Mesenchymal stem cell (in vitro differentiated cells and primary cell): ENCODE measurements at regions not wholly inside any gene's neighbourhood (a gene's known extent, or its start where the extent isn't known, plus 50 kb on each side); places are given as distances from the start of the nearest gene placed in this dataset.

ENCODE experiments used
- DNase-seq: peaks from one replicate; pipeline ENCODE4 v3.0.0-alpha.2; 2013
- H2AFZ ChIP-seq: one replicate; pipeline ENCODE4 v1.6.1; 2013; ENCODE audit warnings: low read depth, mild to moderate bottlenecking, control low read depth, inconsistent platforms, low read length, moderate library complexity
- H2AK5ac ChIP-seq: 2 replicates; pipeline ENCODE4 v1.6.1; 2013; ENCODE audit warnings: low read length, moderate library complexity, mild to moderate bottlenecking, inconsistent platforms; ENCODE audit not compliant: severe bottlenecking
- H2BK120ac ChIP-seq: one replicate; pipeline ENCODE4 v1.6.1; 2013; ENCODE audit warnings: low read depth, mild to moderate bottlenecking, inconsistent platforms, low read length, moderate library complexity
- H2BK12ac ChIP-seq, 2 experiments: one replicate each; pipeline ENCODE4 v1.6.1; 2013; ENCODE audit warnings: inconsistent platforms in 2 of 2, low read length in 2 of 2, mild to moderate bottlenecking in 2 of 2, moderate library complexity in 2 of 2, control low read depth in 1 of 2
- H2BK15ac ChIP-seq: one replicate; pipeline ENCODE4 v1.6.1; 2013; ENCODE audit warnings: mild to moderate bottlenecking, low read depth, inconsistent platforms; ENCODE audit not compliant: poor library complexity, severe bottlenecking
- H2BK5ac ChIP-seq: 2 replicates; pipeline ENCODE4 v1.6.1; 2013; ENCODE audit warnings: low read depth, mild to moderate bottlenecking, low read length, control low read depth, inconsistent platforms; ENCODE audit not compliant: poor library complexity, severe bottlenecking
- H3K14ac ChIP-seq, 2 experiments: one replicate each; pipeline ENCODE4 v1.6.1; 2013; ENCODE audit warnings: inconsistent platforms in 2 of 2, low read length in 2 of 2, control low read depth in 1 of 2, mild to moderate bottlenecking in 1 of 2, moderate library complexity in 1 of 2
- H3K18ac ChIP-seq, 2 experiments: one replicate each; pipeline ENCODE4 v1.6.1; 2013; ENCODE audit warnings: inconsistent platforms in 2 of 2, low read length in 2 of 2, control low read depth in 1 of 2, low read depth in 1 of 2, mild to moderate bottlenecking in 1 of 2
- H3K23ac ChIP-seq, 2 experiments: one replicate each; pipeline ENCODE4 v1.6.1; 2013; ENCODE audit warnings: inconsistent platforms in 2 of 2, low read length in 2 of 2, mild to moderate bottlenecking in 2 of 2, moderate library complexity in 2 of 2, control low read depth in 1 of 2
- H3K27ac ChIP-seq: 2 replicates; pipeline ENCODE4 v1.5.1; 2013; ENCODE audit warnings: mild to moderate bottlenecking, moderate library complexity, low read length, control low read depth, inconsistent platforms; ENCODE audit not compliant: poor library complexity, severe bottlenecking
- H3K27me3 ChIP-seq, 2 experiments: 2 replicates each; pipeline versions ENCODE4 v1.6.1 to v1.7.0; 2013; ENCODE audit warnings: low read length in 2 of 2, mild to moderate bottlenecking in 2 of 2, moderate library complexity in 2 of 2, control low read depth in 1 of 2, inconsistent platforms in 1 of 2; ENCODE audit not compliant: control insufficient read depth in 1 of 2, insufficient read depth in 1 of 2
- H3K36me3 ChIP-seq, 2 experiments: 2 replicates each; pipeline versions ENCODE4 v1.6.1 to v1.7.0; 2013; ENCODE audit warnings: low read length in 2 of 2, control low read depth in 1 of 2, inconsistent platforms in 1 of 2, low read depth in 1 of 2, mild to moderate bottlenecking in 1 of 2; ENCODE audit not compliant: insufficient read depth in 2 of 2, control insufficient read depth in 1 of 2
- H3K4ac ChIP-seq, 2 experiments: one replicate each; pipeline ENCODE4 v1.6.1; 2013; ENCODE audit warnings: inconsistent platforms in 2 of 2, low read length in 2 of 2, mild to moderate bottlenecking in 2 of 2, moderate library complexity in 2 of 2, control low read depth in 1 of 2, low read depth in 1 of 2
- H3K4me1 ChIP-seq: 2 replicates; pipeline ENCODE4 v1.6.1; 2013; ENCODE audit warnings: low read depth, low read length, control low read depth; ENCODE audit not compliant: control insufficient read depth, insufficient read depth
- H3K4me2 ChIP-seq: 2 replicates; pipeline ENCODE4 v1.6.1; 2013; ENCODE audit warnings: low read length, mild to moderate bottlenecking, inconsistent platforms; ENCODE audit not compliant: poor library complexity, severe bottlenecking
- H3K4me3 ChIP-seq, 2 experiments: 2 replicates each; pipeline versions ENCODE4 v1.5.1 to v1.7.0; 2013; ENCODE audit warnings: low read length in 2 of 2, mild to moderate bottlenecking in 2 of 2, control low read depth in 1 of 2, low read depth in 1 of 2; ENCODE audit not compliant: insufficient read depth in 1 of 2
- H3K79me1 ChIP-seq: replicated peaks from 2 replicates; pipeline ENCODE4 v1.6.1; 2013; ENCODE audit warnings: mild to moderate bottlenecking, control low read depth, low read length, inconsistent platforms; ENCODE audit not compliant: poor library complexity, severe bottlenecking
- H3K9ac ChIP-seq: 2 replicates; pipeline ENCODE4 v1.7.0; 2013; ENCODE audit warnings: mild to moderate bottlenecking, low read length, moderate library complexity
- H3K9me3 ChIP-seq: 2 replicates; pipeline ENCODE4 v1.7.0; 2013; ENCODE audit warnings: mild to moderate bottlenecking, low read length; ENCODE audit not compliant: control insufficient read depth
- H4K8ac ChIP-seq: one replicate; pipeline ENCODE4 v1.6.1; 2013; ENCODE audit warnings: inconsistent platforms, mild to moderate bottlenecking, low read length, moderate library complexity
- H4K91ac ChIP-seq: one replicate; pipeline ENCODE4 v1.6.1; 2013; ENCODE audit warnings: mild to moderate bottlenecking, low read length, inconsistent platforms
- WGBS: methylation state at CpG from one replicate; pipeline ENCODE4 v1.1.7; 2013; ENCODE audit warnings: mixed read lengths; 5-methylcytosine and 5-hydroxymethylcytosine counted together

DNA sequence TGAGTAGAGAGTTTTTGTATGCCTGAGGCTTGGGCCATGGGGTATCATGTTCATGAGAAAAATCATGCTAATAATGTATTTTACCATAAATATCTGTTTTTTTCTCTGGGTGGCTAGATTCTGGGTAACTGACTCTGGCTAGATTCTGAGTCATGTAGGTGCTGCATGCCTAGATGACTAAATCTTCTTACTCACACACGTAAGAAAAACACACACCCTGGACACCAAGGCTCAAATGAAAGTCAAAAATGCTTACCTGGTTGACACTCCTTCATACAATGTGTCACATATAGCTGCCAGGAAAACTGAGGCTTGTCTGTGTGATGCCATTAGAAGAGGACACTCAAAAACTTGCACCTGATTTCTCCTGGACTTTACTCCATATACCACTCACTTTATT is 597.4 kb upstream of the SLITRK1 start:
- no peak overlapping the region for H2BK15ac ChIP-seq
- H3K9ac ChIP-seq = no peak overlapping the region
- no peak overlapping the region for H4K8ac ChIP-seq
- H2BK12ac ChIP-seq = no peak overlapping the region
- no peak overlapping the region for H3K4me3 ChIP-seq
- H3K14ac ChIP-seq = no peak overlapping the region
- H3K18ac ChIP-seq = no peak overlapping the region
- H2AK5ac ChIP-seq = no peak overlapping the region
- no peak overlapping the region for H2BK5ac ChIP-seq
- H4K91ac ChIP-seq = no peak overlapping the region
- H3K27me3 ChIP-seq = no peaks in the 10 kb centered on the region
- no peak overlapping the region for H3K23ac ChIP-seq
- H3K79me1 ChIP-seq = no peaks in the 10 kb centered on the region
- peaks cover 4% of the 10 kb centered on the region for H3K9me3 ChIP-seq
- 95% methylated on average over 1 of the region's 1 CpG for WGBS
- H3K4me1 ChIP-seq = no peaks in the 10 kb centered on the region
- no peak overlapping the region for H3K27ac ChIP-seq
- no peak overlapping the region for H2AFZ ChIP-seq
- H3K36me3 ChIP-seq = no peaks in the 10 kb centered on the region
- no peak overlapping the region for H2BK120ac ChIP-seq
- no peak for DNase-seq
- H3K4me2 ChIP-seq = no peak overlapping the region
- H3K4ac ChIP-seq = no peak overlapping the region

DNA sequence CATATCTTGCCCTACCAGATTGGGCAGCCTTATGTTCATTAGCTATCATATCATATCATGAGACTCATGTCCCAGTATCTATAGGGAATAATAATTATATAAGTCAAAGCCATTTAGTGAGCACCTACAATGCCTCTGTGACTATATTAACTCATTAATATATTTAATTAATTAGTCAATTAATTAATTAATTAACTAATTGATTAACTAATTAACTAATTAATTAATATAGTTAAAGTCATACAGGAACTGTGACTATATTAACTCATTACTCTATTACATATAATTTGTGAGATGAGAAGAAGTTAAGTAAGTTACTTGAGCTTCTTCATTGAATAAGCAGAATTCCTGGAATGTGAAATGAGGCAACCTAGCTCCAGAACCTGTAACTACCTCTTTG is 588.3 kb upstream of the SLITRK1 start:
- Histone ChIP-seq H3K4me3 (no peak overlapping the region), H4K91ac (no peak overlapping the region), H3K18ac (no peak overlapping the region), H2BK12ac (no peak overlapping the region), H3K9ac (no peak overlapping the region), H3K4me2 (no peak overlapping the region), H2BK120ac (no peak overlapping the region), H3K4me1 (no peaks in the 10 kb centered on the region), H3K79me1 (no peaks in the 10 kb centered on the region), H4K8ac (no peak overlapping the region), H2BK5ac (no peak overlapping the region), H2AFZ (no peak overlapping the region), H3K36me3 (no peaks in the 10 kb centered on the region), H3K27me3 (no peaks in the 10 kb centered on the region), H3K27ac (no peak overlapping the region), H2BK15ac (no peak overlapping the region), H2AK5ac (no peak overlapping the region), H3K14ac (no peak overlapping the region), H3K23ac (no peak overlapping the region), H3K9me3 (peaks cover 4% of the 10 kb centered on the region), H3K4ac (no peak overlapping the region)
- DNase-seq = no peak

DNA sequence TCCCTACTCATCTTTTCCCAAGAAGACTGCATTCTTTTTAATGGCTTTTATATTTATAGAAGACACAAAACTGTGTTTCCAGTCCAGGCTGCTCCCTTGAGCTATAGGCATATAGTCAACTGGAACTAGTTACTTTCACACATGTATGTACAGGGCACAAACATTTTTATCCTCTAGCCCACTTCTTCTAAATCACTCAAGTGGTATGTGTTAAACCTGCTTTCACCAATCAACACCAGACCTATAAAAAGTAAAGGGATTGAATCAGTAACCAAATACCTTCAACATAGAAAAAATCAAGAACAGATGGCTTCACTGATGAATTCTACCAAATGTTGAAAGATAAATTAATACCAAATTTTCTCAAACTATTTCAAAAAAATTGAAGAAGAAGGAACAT is 584.2 kb upstream of the SLITRK1 start:
- H3K9me3 ChIP-seq = no peaks in the 10 kb centered on the region
- no peak overlapping the region for H3K23ac ChIP-seq
- no peak overlapping the region for H2BK120ac ChIP-seq
- H3K4me3 ChIP-seq = no peak overlapping the region
- no peaks in the 10 kb centered on the region for H3K27me3 ChIP-seq
- H3K4me2 ChIP-seq = no peak overlapping the region
- no peak overlapping the region for H3K9ac ChIP-seq
- H4K8ac ChIP-seq = no peak overlapping the region
- H3K27ac ChIP-seq = no peak overlapping the region
- no peak overlapping the region for H2AK5ac ChIP-seq
- no peak overlapping the region for H2BK12ac ChIP-seq
- no peak overlapping the region for H3K18ac ChIP-seq
- H3K14ac ChIP-seq = no peak overlapping the region
- no peaks in the 10 kb centered on the region for H3K36me3 ChIP-seq
- no peaks in the 10 kb centered on the region for H3K79me1 ChIP-seq
- no peak overlapping the region for H2BK15ac ChIP-seq
- H2BK5ac ChIP-seq = no peak overlapping the region
- no peak overlapping the region for H2AFZ ChIP-seq
- no peak overlapping the region for H3K4ac ChIP-seq
- no peak overlapping the region for H4K91ac ChIP-seq
- DNase-seq = no peak
- no peaks in the 10 kb centered on the region for H3K4me1 ChIP-seq

DNA sequence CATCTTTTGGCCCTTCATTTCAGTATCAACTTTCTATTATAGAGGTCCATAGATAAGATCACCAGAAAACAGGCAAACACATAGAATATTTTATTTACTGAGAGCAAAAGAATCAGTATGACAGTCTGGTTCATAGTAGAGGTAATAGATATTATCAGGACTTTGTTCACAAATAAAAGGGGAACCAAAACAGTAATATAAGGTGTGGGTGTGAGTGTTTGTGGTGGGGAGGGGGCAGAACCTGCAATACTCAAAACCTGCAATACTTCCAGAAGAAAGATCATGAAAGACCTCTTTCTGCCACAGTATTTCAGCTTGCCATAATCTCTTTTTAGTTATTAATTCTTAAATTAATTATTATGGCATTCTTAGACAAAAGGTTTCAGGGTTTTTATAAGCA is 578.7 kb upstream of the SLITRK1 start:
- no peaks in the 10 kb centered on the region for H3K9me3 ChIP-seq
- no peak for DNase-seq
- no peaks in the 10 kb centered on the region for H3K4me1 ChIP-seq
- no peak overlapping the region for H2AFZ ChIP-seq
- H3K27ac ChIP-seq = no peak overlapping the region
- no peak overlapping the region for H3K18ac ChIP-seq
- no peak overlapping the region for H3K4ac ChIP-seq
- no peak overlapping the region for H3K9ac ChIP-seq
- no peak overlapping the region for H2AK5ac ChIP-seq
- no peak overlapping the region for H4K8ac ChIP-seq
- no peak overlapping the region for H3K23ac ChIP-seq
- H2BK120ac ChIP-seq = no peak overlapping the region
- no peak overlapping the region for H4K91ac ChIP-seq
- no peak overlapping the region for H3K4me2 ChIP-seq
- no peak overlapping the region for H2BK15ac ChIP-seq
- H3K4me3 ChIP-seq = no peak overlapping the region
- H2BK12ac ChIP-seq = no peak overlapping the region
- no peak overlapping the region for H2BK5ac ChIP-seq
- H3K14ac ChIP-seq = no peak overlapping the region
- H3K36me3 ChIP-seq = no peaks in the 10 kb centered on the region
- H3K79me1 ChIP-seq = no peaks in the 10 kb centered on the region
- no peaks in the 10 kb centered on the region for H3K27me3 ChIP-seq
